GM12878 (cell line): ENCODE measurements at regions not wholly inside any gene's neighbourhood (a gene's known extent, or its start where the extent isn't known, plus 50 kb on each side); places are given as distances from the start of the nearest gene placed in this dataset.

ENCODE experiments used
- CHD2 ChIP-seq: IDR thresholded peaks from 2 replicates; pipeline ENCODE4 v1.6.1; 2011; ENCODE audit warnings: low read depth, low read length, improper control_type of control experiment, borderline replicate concordance
- CTCF ChIP-seq, 3 experiments: IDR thresholded peaks in 2 of 3; conservative IDR thresholded peaks in 1 of 3; 2 replicates each; pipeline ENCODE4 v1.5.1; 2011; ENCODE audit warnings: low read depth in 3 of 3, low read length in 3 of 3, mild to moderate bottlenecking in 3 of 3, control low read depth in 2 of 3, moderate library complexity in 2 of 3, inconsistent platforms in 1 of 3, mixed read lengths in 1 of 3; ENCODE audit not compliant: control insufficient read depth in 2 of 3, insufficient read depth in 1 of 3; ENCODE audit errors: extremely low read depth in 1 of 3
- POLR2A ChIP-seq: IDR thresholded peaks from 2 replicates; pipeline ENCODE4 v1.6.1; 2011; ENCODE audit warnings: low read depth, mild to moderate bottlenecking, low read length
- RAD21 ChIP-seq: IDR thresholded peaks from 2 replicates; pipeline ENCODE4 v1.6.1; 2011; ENCODE audit warnings: mild to moderate bottlenecking, low read depth, low read length, moderate library complexity; ENCODE audit not compliant: insufficient read depth
- REST ChIP-seq: IDR thresholded peaks from 2 replicates; pipeline ENCODE4 v1.6.1; 2012; ENCODE audit warnings: mild to moderate bottlenecking, low read depth, low read length
- RFX5 ChIP-seq: IDR thresholded peaks from 2 replicates; pipeline ENCODE4 v1.6.1; 2011; ENCODE audit warnings: low read depth, low read length, improper control_type of control experiment
- SMARCA5 ChIP-seq: fragments of 450-650 bp; IDR thresholded peaks from 2 replicates; pipeline ENCODE4 v1.6.1; 2017; ENCODE audit warnings: mild to moderate bottlenecking
- SUPT20H ChIP-seq: IDR thresholded peaks from 2 replicates; pipeline ENCODE4 v1.6.1; 2011; ENCODE audit warnings: low read depth, mild to moderate bottlenecking, low read length, moderate library complexity, borderline replicate concordance; ENCODE audit not compliant: control insufficient read depth
- SUZ12 ChIP-seq: fragments of 200-600 bp; sonication (generic); IDR thresholded peaks from one replicate; pipeline ENCODE4 v1.6.1; 2018; ENCODE audit warnings: antibody characterized with exemption, mild to moderate bottlenecking; ENCODE audit not compliant: unreplicated experiment
- USF1 ChIP-seq: IDR thresholded peaks from 2 replicates; pipeline ENCODE4 v1.6.1; 2011; ENCODE audit warnings: borderline replicate concordance, low read depth, mild to moderate bottlenecking, moderate library complexity, mixed read lengths, low read length; ENCODE audit not compliant: insufficient read depth; ENCODE audit errors: extremely low read length

- TF ChIP-seq CTCF (IDR thresholded peaks at IDR 0.05 in 2 of 3, conservative IDR thresholded peaks at IDR 0.05 in 1 of 3; ENCODE audit: control insufficient read depth in 2 of 3, extremely low read depth in 1 of 3, insufficient read depth in 1 of 3, low read depth in 3 of 3, low read length in 3 of 3) (no peak), POLR2A (no peak), USF1 (no peak), SUPT20H (no peak), REST (no peak), RFX5 (no peak), SUZ12 (no peak), SMARCA5 (no peak), RAD21 (no peak), CHD2 (no peak)
Measured at GRCh38 chr15:55016225-55016624, 180.5 kb downstream of the RSL24D1 start.
